ENCODE measurements at regions not wholly inside any gene's neighbourhood (a gene's known extent, or its start where the extent isn't known, plus 50 kb on each side); places are given as distances from the start of the nearest gene placed in this dataset.

DNA sequence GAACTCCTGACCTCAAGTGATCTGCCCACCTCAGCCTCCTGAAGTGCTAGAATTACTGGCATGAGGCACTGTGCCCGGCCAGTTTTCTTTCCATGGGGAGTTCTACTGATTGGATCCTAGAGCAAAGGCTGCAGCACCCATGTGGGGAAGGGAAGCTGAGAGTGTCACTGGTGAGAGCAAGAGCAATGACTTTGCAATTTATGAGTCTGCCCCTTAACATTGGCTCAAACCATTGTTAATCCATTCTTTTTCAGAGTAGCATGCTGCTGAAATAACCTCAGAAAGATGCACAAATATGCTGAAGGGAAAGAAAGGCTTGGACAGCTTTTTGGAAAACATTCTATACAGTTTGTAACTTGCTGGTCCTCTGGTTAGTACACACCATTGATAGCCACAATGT is 116.4 kb upstream of the PPARGC1A start:
- Mint-ChIP-seq H3K27me3 (ENCODE audit: unreplicated experiment) (no peaks in the 10 kb centered on the region), H3K9me3 (ENCODE audit: unreplicated experiment) (no peaks in the 10 kb centered on the region), H3K36me3 (ENCODE audit: low read depth, unreplicated experiment) (no peaks in the 10 kb centered on the region), H3K27ac (ENCODE audit: unreplicated experiment) (no peak overlapping the region), H3K4me1 (ENCODE audit: unreplicated experiment) (peaks cover 36% of the 10 kb centered on the region), H3K4me3 (ENCODE audit: unreplicated experiment) (no peak overlapping the region)
- TF ChIP-seq CTCF (IDR thresholded peaks at IDR 0.05; ENCODE audit: unreplicated experiment), result no peak
- DNase-seq (ENCODE audit: low spot score), result no peak

DNA sequence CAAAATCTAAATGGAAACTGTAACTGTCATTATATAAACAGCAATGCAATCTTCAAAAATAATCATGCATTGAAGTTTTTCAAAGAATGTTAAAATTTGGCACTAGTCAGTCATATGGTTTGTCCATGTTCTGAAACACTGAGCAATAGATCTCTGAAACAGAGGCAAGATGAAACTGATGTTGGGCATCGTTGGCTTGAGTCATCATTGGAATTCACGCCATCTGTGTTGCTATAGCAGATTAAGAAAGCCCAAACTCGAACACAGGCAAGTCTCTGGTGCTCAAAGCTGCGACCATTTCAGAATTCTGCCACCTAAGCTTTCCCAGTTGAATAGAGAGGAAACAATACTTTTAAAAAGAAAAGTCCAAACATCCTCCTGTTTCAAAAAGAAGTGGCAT is 114.1 kb upstream of the PPARGC1A start:
- no peaks in the 10 kb centered on the region for H3K36me3 Mint-ChIP-seq (ENCODE audit: low read depth, unreplicated experiment)
- no peaks in the 10 kb centered on the region for H3K27me3 Mint-ChIP-seq (ENCODE audit: unreplicated experiment)
- H3K27ac Mint-ChIP-seq (ENCODE audit: unreplicated experiment), result no peak overlapping the region
- H3K4me1 Mint-ChIP-seq (ENCODE audit: unreplicated experiment), result peaks cover 36% of the 10 kb centered on the region
- no peak for TF ChIP-seq CTCF (IDR thresholded peaks at IDR 0.05; ENCODE audit: unreplicated experiment)
- no peak overlapping the region for H3K4me3 Mint-ChIP-seq (ENCODE audit: unreplicated experiment)
- H3K9me3 Mint-ChIP-seq (ENCODE audit: unreplicated experiment), result no peaks in the 10 kb centered on the region
- no peak for DNase-seq (ENCODE audit: low spot score)

GRCh38 chr4:24003496-24003895 is 113.6 kb upstream of the PPARGC1A start:
- no peak overlapping the region for H3K4me3 Mint-ChIP-seq (ENCODE audit: unreplicated experiment)
- no peak for TF ChIP-seq CTCF (IDR thresholded peaks at IDR 0.05; ENCODE audit: unreplicated experiment)
- H3K9me3 Mint-ChIP-seq (ENCODE audit: unreplicated experiment), result no peaks in the 10 kb centered on the region
- H3K36me3 Mint-ChIP-seq (ENCODE audit: low read depth, unreplicated experiment), result no peaks in the 10 kb centered on the region
- peaks cover 36% of the 10 kb centered on the region for H3K4me1 Mint-ChIP-seq (ENCODE audit: unreplicated experiment)
- no peak for DNase-seq (ENCODE audit: low spot score)
- H3K27me3 Mint-ChIP-seq (ENCODE audit: unreplicated experiment), result no peaks in the 10 kb centered on the region
- no peak overlapping the region for H3K27ac Mint-ChIP-seq (ENCODE audit: unreplicated experiment)

GRCh38 chr4:24002330-24002966 is 112.6 kb upstream of the PPARGC1A start:
- TF ChIP-seq CTCF (IDR thresholded peaks at IDR 0.05; ENCODE audit: unreplicated experiment), result no peak
- no peaks in the 10 kb centered on the region for H3K36me3 Mint-ChIP-seq (ENCODE audit: low read depth, unreplicated experiment)
- peaks cover 30% of the 10 kb centered on the region for H3K4me1 Mint-ChIP-seq (ENCODE audit: unreplicated experiment)
- DNase-seq (ENCODE audit: low spot score), result no peak
- no peak overlapping the region for H3K4me3 Mint-ChIP-seq (ENCODE audit: unreplicated experiment)
- H3K9me3 Mint-ChIP-seq (ENCODE audit: unreplicated experiment), result no peaks in the 10 kb centered on the region
- no peak overlapping the region for H3K27ac Mint-ChIP-seq (ENCODE audit: unreplicated experiment)
- H3K27me3 Mint-ChIP-seq (ENCODE audit: unreplicated experiment), result no peaks in the 10 kb centered on the region

DNA sequence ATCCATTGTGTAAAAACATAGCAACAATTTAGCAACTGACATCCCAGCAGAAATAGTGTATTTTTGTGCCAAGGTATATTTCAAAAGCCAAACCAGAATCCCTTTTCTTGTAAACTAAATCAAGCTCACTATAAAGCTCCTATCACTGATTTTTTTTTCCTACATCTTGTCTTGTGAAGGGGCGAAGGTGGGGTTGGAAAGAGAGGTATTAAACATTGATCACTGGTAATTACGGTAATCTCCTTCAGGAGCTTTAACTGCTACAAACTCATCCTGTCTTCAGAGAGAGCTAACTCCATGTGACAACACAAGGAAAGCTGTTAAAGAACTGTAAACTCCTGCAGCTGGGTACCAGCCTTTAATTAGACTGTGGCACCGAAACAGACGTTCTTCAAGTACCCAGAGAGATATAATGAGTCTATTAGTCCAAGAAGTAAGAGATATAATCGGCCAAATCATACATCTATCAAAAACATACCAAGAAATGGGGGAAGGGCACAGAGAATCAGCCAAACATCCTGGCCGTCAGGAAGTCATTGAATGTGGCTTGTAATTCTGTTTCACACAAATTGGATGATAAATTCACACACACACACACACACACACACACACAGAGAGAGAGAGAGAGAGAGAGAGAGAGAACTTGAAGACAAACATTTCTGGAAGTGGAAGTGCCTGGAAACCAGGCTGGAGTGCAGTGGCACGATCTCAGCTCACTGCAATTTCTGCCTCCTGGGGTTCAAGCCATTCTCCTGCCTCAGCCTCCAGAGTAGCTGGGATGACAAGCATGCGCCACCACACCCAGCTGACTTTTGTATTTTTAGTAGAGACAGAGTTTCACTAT is 111.9 kb upstream of the PPARGC1A start:
- Mint-ChIP-seq H3K36me3 (ENCODE audit: low read depth, unreplicated experiment) (no peaks in the 10 kb centered on the region), H3K4me3 (ENCODE audit: unreplicated experiment) (no peak overlapping the region), H3K4me1 (ENCODE audit: unreplicated experiment) (peaks cover 26% of the 10 kb centered on the region), H3K27me3 (ENCODE audit: unreplicated experiment) (no peaks in the 10 kb centered on the region), H3K9me3 (ENCODE audit: unreplicated experiment) (no peaks in the 10 kb centered on the region), H3K27ac (ENCODE audit: unreplicated experiment) (peak overlapping the region; percentile 33)
- no peak for DNase-seq (ENCODE audit: low spot score)
- no peak for TF ChIP-seq CTCF (IDR thresholded peaks at IDR 0.05; ENCODE audit: unreplicated experiment)
